IMR-90 (cell line): ENCODE measurements at regions not wholly inside any gene's neighbourhood (a gene's known extent, or its start where the extent isn't known, plus 50 kb on each side); places are given as distances from the start of the nearest gene placed in this dataset.

ENCODE experiments used
- ATAC-seq: fragments of 200-7000 bp; cut with Tn5 transposase; 2 replicates; pipeline ENCODE4 v1.9.1; 2020; ENCODE audit warnings: low read depth, mild to moderate bottlenecking, moderate library complexity
- BruUV-seq: library from RNA; stranded (reverse); fragments of 400-500 nt; replicated peaks from 2 replicates; lab custom pipeline; 2021; lab: Mats Ljungman, UMichigan
- CTCF ChIA-PET: fragments of 300-600 bp; formaldehyde crosslinking; extraction: SDS; loops from one replicate; lab custom pipeline; 2021; ENCODE audit warnings: antibody characterized with exemption; lab: Yijun Ruan, JAX
- POLR2A ChIA-PET: fragments of 300-600 bp; sonication (Branson Sonifier 250); formaldehyde crosslinking; loops from one replicate; lab custom pipeline; 2022; ENCODE audit warnings: antibody characterized with exemption; ENCODE audit not compliant: unreplicated experiment; lab: Charles Lee
- DNase-seq: peaks from one replicate; pipeline ENCODE4 v3.0.0; 2013
- H2AFZ ChIP-seq: replicated peaks from 2 replicates; pipeline ENCODE3; 2013; ENCODE audit warnings: low read length, mild to moderate bottlenecking; ENCODE audit not compliant: poor library complexity
- H2AK5ac ChIP-seq: 2 replicates; pipeline ENCODE4 v1.6.1; 2013; ENCODE audit warnings: low read depth, low read length, inconsistent platforms
- H2AK9ac ChIP-seq: replicated peaks from 2 replicates; pipeline ENCODE3; 2013; ENCODE audit warnings: mild to moderate bottlenecking, low read depth, low read length, moderate library complexity; ENCODE audit not compliant: poor library complexity
- H2BK120ac ChIP-seq: 2 replicates; pipeline ENCODE4 v1.6.1; 2013; ENCODE audit warnings: low read depth, low read length, inconsistent platforms
- H2BK15ac ChIP-seq: 3 replicates; pipeline ENCODE4 v1.6.1; 2013; ENCODE audit warnings: low read depth, low read length, inconsistent platforms
- H2BK20ac ChIP-seq: 2 replicates; pipeline ENCODE4 v1.6.1; 2013; ENCODE audit warnings: low read depth, mild to moderate bottlenecking, inconsistent platforms, low read length, moderate library complexity
- H2BK5ac ChIP-seq: 2 replicates; pipeline ENCODE4 v1.6.1; 2013; ENCODE audit warnings: mild to moderate bottlenecking, low read depth, low read length, inconsistent platforms; ENCODE audit not compliant: poor library complexity, severe bottlenecking
- H3K14ac ChIP-seq: replicated peaks from 2 replicates; pipeline ENCODE4 v1.6.1; 2013; ENCODE audit warnings: low read depth, low read length, inconsistent platforms
- H3K18ac ChIP-seq: 2 replicates; pipeline ENCODE4 v1.6.1; 2013; ENCODE audit warnings: low read depth, low read length, control low read depth
- H3K23ac ChIP-seq: 2 replicates; pipeline ENCODE4 v1.6.1; 2013; ENCODE audit warnings: low read depth, low read length, inconsistent platforms
- H3K27ac ChIP-seq: 2 replicates; pipeline ENCODE4 v1.5.1; 2013; ENCODE audit warnings: mild to moderate bottlenecking, control low read depth, low read length; ENCODE audit not compliant: insufficient read depth
- H3K27me3 ChIP-seq: 2 replicates; pipeline ENCODE4 v1.6.1; 2013; ENCODE audit warnings: low read length; ENCODE audit not compliant: control insufficient read depth, insufficient read depth
- H3K36me3 ChIP-seq: 2 replicates; pipeline ENCODE4 v1.6.1; 2013; ENCODE audit warnings: low read length, mixed read lengths; ENCODE audit not compliant: control insufficient read depth, insufficient read depth
- H3K4ac ChIP-seq: 2 replicates; pipeline ENCODE4 v1.6.1; 2013; ENCODE audit warnings: low read depth, low read length, inconsistent platforms
- H3K4me1 ChIP-seq: 2 replicates; pipeline ENCODE4 v1.6.1; 2013; ENCODE audit warnings: low read length, mixed read lengths; ENCODE audit not compliant: control insufficient read depth, insufficient read depth
- H3K4me2 ChIP-seq: 2 replicates; pipeline ENCODE4 v1.6.1; 2013; ENCODE audit warnings: low read depth, mild to moderate bottlenecking, control low read depth, low read length, moderate library complexity
- H3K4me3 ChIP-seq: 2 replicates; pipeline ENCODE4 v1.5.1; 2013; ENCODE audit warnings: low read depth, mild to moderate bottlenecking, control low read depth, low read length, moderate library complexity; ENCODE audit not compliant: insufficient read depth
- H3K56ac ChIP-seq: 2 replicates; pipeline ENCODE4 v1.6.1; 2013; ENCODE audit warnings: low read length, inconsistent platforms; ENCODE audit not compliant: insufficient read depth; ENCODE audit errors: extremely low read depth
- H3K79me1 ChIP-seq, 2 experiments: 2 replicates each; pipeline ENCODE4 v1.6.1; 2013; ENCODE audit warnings: low read length in 2 of 2, inconsistent platforms in 1 of 2, low read depth in 1 of 2
- H3K9ac ChIP-seq: 2 replicates; pipeline ENCODE4 v1.6.1; 2013; ENCODE audit warnings: low read depth, low read length, control low read depth
- H3K9me1 ChIP-seq: 2 replicates; pipeline ENCODE4 v1.6.1; 2013; ENCODE audit warnings: low read length, inconsistent platforms; ENCODE audit not compliant: insufficient read depth
- H3K9me3 ChIP-seq: 2 replicates; pipeline ENCODE4 v1.6.1; 2013; ENCODE audit warnings: low read length; ENCODE audit not compliant: control insufficient read depth, insufficient read depth
- H4K20me1 ChIP-seq: 2 replicates; pipeline ENCODE4 v1.6.1; 2013; ENCODE audit warnings: low read length, inconsistent platforms; ENCODE audit not compliant: insufficient read depth
- H4K5ac ChIP-seq: 2 replicates; pipeline ENCODE4 v1.6.1; 2013; ENCODE audit warnings: mild to moderate bottlenecking, low read depth, low read length, control low read depth
- H4K8ac ChIP-seq, 2 experiments: 2 replicates each; pipeline ENCODE4 v1.6.1; 2013; ENCODE audit warnings: low read depth in 2 of 2, low read length in 2 of 2, control low read depth in 1 of 2, inconsistent platforms in 1 of 2
- H4K91ac ChIP-seq: 2 replicates; pipeline ENCODE4 v1.6.1; 2013; ENCODE audit warnings: low read depth, low read length, inconsistent platforms; ENCODE audit not compliant: insufficient read depth
- FOS ChIP-seq: fragments of 150-350 bp; IDR thresholded peaks from 2 replicates; pipeline ENCODE4 v1.6.1; 2016; ENCODE audit warnings: low read depth, low read length
- MAFK ChIP-seq: IDR thresholded peaks from 2 replicates; pipeline ENCODE4 v1.6.1; 2012; ENCODE audit warnings: low read depth, low read length, improper control_type of control experiment
- WGBS, 2 experiments: methylation state at CpG; one replicate each; pipeline versions ENCODE4 v1.1.5 to v1.1.7; 2013; ENCODE audit warnings: missing lambda C conversion rate in 2 of 2; ENCODE audit not compliant: insufficient read length in 1 of 2; ENCODE audit errors: extremely low coverage in 2 of 2; 5-methylcytosine and 5-hydroxymethylcytosine counted together
- dilution Hi-C: fragments of 300-500 bp; cut with HindIII; formaldehyde crosslinking; loops from one replicate; pipeline ENCODE4 v1.14.3; 2018; ENCODE audit warnings: low sequenced_read_pairs; ENCODE audit not compliant: unreplicated experiment
- in situ Hi-C: fragments of 300-500 bp; cut with MboI; formaldehyde crosslinking; loops from 3 replicates; pipeline ENCODE4 v1.14.3; 2019; ENCODE audit warnings: low sequenced_read_pairs, inconsistent platforms, mixed read lengths
- intact Hi-C: fragments of 100-400 bp; cut with micrococcal nuclease; formaldehyde crosslinking; loops from 2 replicates; pipeline ENCODE4 v1.10.0; 2022

- no peak overlapping the region for H4K91ac ChIP-seq
Measured at GRCh38 chr5:164844348-164844747, 1338.9 kb downstream of the MAT2B start.

More at GRCh38 chr5:164844348-164844747, 1338.9 kb downstream of the MAT2B start:
- H2BK20ac ChIP-seq = no peak overlapping the region
- H4K5ac ChIP-seq = no peak overlapping the region
- 100% methylated on average over 3 of the region's 5 CpGs; no CpG with 5 or more reads in 1 of the 2 experiments for WGBS, 2 experiments
- no peaks in the 10 kb centered on the region for H4K20me1 ChIP-seq
- H3K9ac ChIP-seq = no peak overlapping the region
- H3K56ac ChIP-seq = no peak overlapping the region
- H3K36me3 ChIP-seq = no peaks in the 10 kb centered on the region
- ChIA-PET POLR2A (no interaction called here), CTCF (interaction anchor here (0.5 kb wide), 1 partner anchor 636 kb away, joined by 4 read pairs; no protein-coding TSS in a partner anchor)
- H3K23ac ChIP-seq = no peak overlapping the region
- H3K27ac ChIP-seq = no peak overlapping the region
- DNase-seq (no peak), ATAC-seq (no peak)
- no peak overlapping the region for H3K18ac ChIP-seq
- H3K27me3 ChIP-seq = no peaks in the 10 kb centered on the region
- H2BK120ac ChIP-seq = no peak overlapping the region
- H3K4me1 ChIP-seq = no peaks in the 10 kb centered on the region
- H3K79me1 ChIP-seq = no peaks in the 10 kb centered on the region
- in situ Hi-C loops (no loop called here), intact Hi-C loops (no loop called here), dilution Hi-C loops (no loop called here)
- no peak overlapping the region for H3K4me2 ChIP-seq
- H2AK9ac ChIP-seq = no peak overlapping the region
- no peak overlapping the region for H4K8ac ChIP-seq
- no peak overlapping the region for H2BK5ac ChIP-seq
- no peak overlapping the region for H3K4me3 ChIP-seq
- no peaks in the 10 kb centered on the region for H3K9me1 ChIP-seq
- H3K4ac ChIP-seq = no peak overlapping the region
- BruUV-seq = no TSS peak
- no peak overlapping the region for H2AFZ ChIP-seq
- 0 out of 2 replicates have a peak, but pooled peaks cover 2% of the 10 kb centered on the region for H3K9me3 ChIP-seq
- TF ChIP-seq MAFK (peak; percentile 66), FOS (no peak)
- H2BK15ac ChIP-seq = no peak overlapping the region
- H2AK5ac ChIP-seq = no peak overlapping the region
- H3K14ac ChIP-seq = no peak overlapping the region
